ENCODE measurements at regions not wholly inside any gene's neighbourhood (a gene's known extent, or its start where the extent isn't known, plus 50 kb on each side); places are given as distances from the start of the nearest gene placed in this dataset.

DNA sequence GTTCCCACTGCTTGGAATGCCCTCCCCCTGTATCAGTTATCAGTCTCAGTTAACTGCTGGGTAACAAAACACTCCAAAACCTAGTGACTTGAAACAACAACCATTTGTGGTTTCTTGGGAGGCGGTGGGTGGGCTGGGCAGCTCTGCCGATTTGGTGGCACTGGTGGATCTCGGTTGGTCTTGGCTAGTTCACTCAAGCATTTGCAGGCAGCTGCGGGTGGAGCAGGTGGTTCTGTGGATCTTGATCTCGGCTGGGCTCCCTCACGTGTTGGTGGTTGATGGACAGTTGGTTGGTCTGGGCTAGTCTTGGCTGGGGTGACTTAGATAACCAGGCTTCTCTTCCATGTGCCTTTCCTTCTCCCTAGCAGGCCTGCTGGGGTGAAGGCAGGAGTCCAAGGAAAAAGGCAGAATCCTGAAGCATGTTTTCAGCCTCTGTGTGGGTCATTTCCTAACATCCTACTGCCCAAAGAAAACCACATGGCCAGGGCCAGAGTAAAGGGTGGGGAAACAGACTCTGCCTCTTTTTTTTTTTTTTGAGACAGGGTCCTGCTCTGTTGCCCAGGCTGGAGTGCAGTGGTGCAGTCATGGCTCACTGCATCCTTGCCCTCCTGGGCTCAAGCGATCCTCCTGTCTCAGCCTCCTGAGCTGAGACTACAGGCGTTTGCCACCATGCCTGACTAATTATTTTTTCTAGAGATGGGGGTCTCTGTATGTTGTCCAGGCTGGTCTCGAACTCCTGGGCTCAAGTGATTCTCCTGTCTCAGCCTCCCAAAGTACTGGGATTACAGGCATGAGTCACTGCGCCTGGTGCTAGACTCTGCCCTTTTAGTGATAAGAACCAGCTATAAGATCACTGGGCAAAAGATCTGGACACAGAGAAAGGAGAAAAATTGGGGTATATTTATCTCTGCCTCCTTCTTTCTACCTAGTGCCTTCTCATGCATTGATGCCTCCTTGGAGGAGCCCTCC, 183.7 kb downstream of the RGS3 start:
- no peak for DNase-seq

DNA sequence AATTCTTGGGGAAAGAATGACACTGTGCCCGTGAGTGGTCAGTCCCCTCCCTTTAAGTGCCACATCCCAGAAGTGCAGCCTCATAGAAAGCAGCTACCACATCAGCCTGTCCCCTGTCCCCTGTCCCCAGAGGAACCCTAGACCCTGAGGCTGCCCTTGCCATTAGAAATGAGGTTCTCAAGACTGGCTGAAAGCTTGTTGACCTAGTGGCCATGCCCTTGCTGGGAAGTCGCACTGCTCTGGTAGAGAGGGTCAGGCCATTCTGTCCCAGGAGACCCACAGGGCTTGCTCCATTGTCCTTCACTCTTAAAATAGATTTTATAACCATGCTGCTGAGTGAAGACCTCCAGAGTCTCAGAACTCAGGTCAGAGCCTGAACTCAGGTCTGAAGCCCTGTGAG, 184.5 kb downstream of the RGS3 start:
- no peak for DNase-seq

DNA sequence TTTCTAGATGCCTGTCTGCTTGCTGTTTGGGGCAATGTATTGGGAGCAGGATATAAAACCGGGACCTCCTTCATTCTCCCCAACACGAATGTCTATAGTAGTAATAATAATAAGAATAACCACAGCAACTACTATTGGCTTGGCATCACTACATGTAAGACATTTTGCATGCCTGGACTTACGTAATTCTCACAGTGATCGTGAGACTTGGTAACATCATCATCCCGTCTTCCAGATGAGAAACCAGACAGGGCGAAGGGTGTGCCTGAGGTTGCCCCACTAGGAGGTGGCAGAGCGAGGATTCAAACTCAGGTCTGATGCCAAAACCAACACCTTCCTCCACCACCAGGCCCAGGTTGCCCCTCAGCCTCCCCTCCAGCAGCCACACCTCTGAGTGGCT, 185.1 kb downstream of the RGS3 start:
- DNase-seq: no peak

DNA sequence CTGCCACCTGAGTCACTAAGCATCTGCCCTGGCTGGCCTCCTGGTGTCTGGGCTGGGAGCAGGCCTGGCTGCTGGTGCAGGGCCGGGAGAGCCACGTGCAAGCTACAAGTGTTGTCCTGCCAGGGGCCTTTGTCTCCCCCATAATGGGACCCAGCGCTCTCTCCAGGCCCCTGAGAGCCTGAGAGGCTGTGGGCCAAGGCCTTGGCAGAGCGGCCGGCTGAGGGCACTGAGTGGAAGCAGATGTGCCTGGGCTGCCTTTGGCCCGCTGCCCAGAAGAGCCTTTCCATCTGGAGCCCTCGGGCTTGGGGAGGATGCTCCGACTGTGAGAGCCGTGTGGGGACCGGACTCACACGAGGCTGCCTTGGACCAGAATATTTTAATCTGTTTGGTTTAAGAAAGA, 185.5 kb downstream of the RGS3 start:
- no peak for DNase-seq

DNA sequence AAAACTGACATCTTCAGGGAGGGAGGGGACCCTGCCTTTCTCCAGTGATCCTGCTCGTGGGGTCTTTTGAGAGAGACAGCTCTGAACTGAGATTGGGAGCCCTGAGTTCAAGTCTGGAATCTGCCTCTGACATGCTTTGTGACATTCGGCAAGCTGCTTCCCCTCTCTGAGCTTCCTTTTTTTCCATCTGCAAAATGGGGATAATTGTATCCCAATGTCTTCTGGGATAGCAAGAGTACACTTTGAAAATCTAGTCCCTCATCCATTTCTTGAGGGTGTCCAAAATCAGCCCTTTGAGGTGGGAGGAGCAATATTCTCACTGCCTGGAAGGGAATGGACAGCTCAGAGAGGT, 186.3 kb downstream of the RGS3 start:
- no peak for DNase-seq

DNA sequence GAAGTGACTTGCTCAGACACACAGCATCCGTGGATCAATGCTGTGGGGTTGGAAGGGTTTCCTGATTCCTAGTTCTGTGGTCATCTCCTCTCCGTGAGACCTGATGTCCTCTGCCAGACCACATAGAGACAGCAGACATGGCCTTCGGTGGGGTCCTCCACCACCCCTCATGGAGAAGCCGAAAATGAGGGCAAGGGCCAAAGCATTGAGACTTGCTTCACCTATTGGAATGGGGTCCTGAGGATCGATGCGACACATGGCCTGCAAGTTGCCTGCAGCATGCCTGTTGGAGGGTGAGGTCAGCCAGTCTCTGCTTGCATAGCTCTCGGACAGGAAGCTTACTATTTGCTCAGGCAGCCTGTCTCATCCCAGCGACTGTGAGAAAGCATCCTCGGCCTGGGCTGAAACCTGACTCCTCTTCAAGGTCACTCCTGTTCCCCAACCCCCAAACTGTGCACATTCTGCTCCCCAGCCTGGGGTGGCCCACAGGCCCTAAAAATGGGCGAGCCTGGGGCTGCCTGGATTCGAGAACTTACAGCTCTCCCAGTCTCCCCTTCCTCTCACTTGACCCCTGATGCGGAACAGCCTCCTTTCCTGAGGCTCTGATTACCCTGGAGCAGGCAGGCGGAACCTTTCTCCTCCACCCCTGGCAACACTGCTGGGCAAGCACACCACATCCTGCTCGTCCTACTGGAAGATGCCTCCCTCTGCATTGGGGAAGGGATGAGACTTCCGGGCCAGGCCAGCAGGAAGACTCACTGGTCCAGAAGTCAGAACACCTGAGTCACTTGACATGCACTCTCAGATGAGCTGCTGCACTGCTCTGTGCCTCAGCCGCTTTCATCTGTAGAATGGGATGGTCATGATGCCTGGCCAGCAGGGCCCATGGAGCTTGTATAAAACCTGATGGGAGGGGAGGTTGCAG, 186.9 kb downstream of the RGS3 start:
- no peak for DNase-seq

DNA sequence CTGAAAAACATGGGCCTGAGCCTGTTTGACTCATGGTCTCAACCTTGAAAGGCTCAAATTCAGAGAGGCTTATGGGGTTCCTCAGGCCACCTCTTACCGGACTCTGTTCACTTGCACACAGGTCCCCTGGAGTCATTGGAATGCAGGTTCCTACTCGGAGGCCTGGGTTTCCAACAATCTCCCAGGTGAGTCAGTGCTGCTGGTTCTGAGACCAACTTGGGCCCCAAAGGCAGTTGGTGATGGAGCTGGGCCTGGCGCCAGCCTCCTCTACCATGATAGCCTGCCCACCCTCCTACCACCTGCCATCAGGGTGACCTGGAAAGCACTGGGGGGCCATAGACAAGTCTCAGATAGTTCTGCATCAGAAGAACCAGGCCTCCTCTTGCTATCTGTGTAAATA, 188.4 kb downstream of the RGS3 start:
- no peak for DNase-seq

DNA sequence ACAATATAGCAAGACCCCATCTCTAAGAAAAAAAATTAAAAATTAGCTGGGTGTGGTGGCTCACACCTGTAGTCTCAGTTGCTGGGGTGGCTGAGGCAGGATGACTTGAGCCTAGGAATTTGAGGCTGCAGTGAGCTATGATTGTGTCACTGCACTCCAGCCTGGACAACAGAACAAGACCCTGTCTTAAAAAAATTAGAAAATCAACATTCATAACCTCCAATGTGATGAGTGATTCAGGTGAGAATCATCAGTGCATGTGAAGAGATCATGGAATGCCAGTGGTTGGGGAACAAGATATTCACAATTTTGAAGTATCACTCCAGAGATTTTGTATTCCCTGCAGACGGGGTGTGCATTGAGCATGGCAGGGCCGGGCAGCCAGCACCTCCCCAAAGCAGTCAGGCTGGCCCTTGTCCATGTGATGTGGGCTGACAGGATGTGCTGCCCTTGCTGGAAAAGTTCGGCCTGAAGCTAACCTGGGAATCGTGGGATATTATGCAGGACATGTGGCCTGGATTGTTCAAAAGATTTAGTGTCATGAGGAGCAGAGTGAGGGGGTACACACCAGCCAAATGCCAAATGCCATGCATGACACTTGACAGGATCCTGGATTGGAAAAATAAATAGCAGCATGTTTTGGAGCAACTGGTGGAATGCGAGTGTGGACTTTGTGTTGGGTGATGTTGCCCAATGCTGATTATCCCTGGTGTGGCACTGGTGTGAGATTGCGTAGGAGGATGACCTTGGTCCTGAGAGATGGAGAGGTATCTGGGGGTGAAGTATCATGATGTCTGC, 189.0 kb downstream of the RGS3 start:
- no peak for DNase-seq

DNA sequence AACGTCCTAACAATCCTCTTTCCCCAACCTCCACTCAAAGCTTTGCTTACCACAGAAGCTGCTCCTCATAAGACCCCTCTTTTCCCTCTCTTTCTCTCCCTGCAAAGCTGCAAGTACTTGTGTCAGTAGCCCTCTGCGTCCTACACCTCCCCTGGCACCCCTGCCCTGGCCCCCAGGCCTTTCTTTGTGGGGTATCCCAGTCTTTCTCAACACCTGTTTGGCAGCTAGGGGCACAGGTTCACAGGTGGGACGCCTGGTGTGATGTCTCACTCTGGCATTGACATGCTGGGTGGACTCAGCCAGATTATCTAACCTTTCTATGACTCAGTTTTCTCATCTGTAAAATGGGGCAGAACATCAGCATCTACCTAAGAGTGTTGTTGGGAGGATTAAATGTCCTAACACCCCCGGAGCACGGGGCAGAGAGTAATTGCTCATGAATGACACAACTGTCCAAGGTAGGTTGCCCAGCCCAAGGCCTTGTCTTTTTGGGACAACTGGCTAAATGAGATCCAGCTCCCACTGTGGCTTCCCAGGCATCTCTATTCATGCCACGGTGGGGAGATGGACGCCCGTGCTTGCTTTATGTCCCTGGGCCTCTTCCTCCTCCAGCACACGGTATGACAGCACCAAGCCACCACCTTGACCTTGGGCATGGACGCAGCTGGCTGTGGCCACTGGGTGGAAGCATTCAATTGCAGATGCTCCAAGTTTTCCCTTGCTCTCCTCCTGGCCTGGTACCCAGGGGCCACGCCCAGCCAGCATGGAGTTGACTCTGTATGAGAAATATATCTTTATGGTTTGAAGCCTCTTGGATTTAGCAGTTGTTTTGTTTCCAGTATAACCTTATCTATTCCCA, 190.4 kb downstream of the RGS3 start:
- no peak for DNase-seq

DNA sequence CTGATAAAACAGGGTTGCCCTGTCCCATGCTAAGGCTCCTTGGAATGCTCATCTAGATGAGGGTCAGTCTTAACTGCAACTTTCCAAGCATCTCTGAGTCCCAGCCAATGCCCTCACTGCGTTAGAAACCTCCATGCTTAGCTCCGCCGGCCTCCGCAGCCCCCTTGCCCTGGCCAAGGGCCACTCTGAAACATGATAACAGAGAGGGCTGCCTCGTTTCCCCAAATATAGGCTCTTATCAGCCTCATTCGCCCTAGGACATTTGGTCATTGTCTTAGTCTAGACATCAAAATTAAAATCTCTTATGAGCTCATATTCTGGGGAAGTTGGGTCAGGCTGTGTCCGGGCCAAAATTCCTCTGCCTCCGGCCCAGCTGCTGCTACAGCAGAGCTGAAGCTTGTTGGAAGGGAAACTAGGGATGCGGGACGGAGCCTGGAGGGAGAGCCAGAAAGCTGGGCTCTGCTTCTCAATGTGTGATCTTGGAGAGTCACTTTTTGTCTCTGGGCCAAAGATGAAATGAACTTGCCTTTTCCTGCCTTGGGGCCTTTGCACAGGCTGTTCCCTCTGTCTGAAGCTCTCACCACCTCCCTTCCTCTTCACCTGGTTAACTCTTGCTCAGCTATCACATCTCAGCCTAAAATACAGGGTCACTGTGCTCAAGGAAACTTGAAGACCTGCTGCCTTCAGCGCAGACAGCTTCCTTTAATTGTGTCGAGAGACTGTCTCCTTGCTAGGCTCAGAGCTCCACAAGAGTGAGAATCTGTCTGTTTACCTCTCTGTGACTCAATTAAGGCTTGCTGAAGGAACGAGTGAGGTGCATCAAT, 191.3 kb downstream of the RGS3 start:
- no peak for DNase-seq

DNA sequence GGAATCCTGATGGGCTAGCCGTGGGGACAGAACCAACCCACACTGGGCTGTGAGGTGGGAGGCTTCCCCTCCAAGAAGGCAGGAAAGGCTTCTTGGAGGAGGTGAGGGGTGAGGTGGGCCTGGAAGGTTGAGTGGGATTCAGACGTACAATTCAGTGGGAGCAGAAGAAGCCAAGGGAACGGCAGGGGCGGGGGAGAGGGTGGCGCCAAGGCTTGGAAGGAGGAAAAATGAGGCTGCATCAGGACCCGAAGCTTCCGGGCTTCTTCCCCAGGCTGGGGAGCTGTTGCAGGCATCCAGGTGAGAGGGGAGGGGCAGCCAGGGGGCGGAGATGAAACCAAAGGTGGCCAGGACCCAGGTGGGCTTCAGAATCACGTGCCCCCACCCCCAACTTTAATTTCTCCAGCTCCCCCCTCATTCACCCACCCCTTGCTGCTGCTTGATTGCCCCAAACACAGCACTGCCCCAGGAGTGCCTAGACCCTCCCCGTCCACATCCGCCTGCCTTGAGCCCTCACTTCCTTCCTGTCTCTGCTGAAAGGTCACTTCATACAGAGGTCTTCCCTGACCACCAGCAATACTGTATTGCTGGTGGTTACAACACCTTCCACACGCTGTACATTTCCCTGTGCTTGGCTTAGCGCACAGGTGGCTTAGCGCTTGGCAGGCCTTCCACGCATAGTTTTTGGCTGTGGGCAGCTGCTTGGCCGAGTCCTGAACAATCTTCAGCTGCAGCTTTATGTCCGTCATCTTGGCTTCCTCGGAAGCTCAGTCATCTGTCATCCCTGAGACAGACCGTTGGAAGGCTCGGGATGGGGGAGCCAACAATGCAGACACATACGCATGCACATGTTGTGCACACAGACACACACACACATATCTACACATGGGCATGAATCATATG, 193.5 kb downstream of the RGS3 start:
- DNase-seq: no peak

DNA sequence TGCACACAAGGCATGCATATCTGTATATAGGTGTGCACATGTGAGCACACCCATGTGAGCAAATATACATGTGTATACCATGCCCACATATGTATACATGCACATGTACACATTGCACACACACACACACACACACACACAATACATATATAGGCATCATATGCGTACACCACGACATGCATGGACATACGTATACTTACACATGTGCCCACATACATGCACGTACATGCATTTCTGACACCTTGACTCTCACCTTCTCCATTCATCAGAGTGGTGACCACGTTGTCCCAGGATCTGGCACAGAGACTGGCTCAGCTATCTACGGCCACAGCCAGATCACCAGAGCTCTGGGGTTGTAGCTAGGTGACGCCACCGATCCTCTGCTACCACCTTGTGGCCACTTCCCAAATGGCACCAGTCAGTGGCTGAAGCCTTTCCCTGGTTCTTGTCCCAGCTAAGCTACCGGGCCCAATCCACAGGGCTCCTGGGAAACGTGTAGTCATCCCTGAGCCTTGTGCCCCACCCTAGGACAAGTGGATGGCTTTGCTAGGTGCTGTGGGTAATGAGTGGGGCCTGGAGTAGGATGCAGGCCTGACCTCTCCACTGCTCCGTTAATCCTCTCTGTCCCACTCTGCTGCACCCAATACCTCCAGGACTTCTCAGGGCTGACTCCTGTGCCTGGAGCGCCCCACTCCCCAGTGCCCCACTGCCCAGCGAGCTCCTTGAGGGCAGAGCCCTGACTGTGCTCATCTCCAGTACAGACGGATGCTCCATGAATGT, 194.4 kb downstream of the RGS3 start:
- peak; percentile 77 to 78 for DNase-seq

DNA sequence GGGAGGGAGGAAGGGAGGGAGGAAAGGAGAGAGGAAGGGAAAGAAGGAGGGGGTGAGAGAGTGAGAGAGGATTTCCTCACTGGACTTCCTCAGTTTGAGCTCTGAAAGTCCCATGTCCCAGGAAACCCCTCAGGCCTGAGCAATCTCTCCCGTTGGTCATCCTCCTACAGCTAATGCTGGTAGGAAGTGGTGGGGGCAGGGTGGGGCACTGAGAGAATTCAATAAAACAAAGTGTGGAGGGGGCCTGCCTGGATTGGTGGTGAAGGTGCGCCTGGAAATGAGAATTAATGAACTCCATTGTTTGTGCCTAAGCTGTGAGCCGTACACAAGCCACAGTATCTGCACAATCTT, 195.0 kb downstream of the RGS3 start:
- no peak for DNase-seq

DNA sequence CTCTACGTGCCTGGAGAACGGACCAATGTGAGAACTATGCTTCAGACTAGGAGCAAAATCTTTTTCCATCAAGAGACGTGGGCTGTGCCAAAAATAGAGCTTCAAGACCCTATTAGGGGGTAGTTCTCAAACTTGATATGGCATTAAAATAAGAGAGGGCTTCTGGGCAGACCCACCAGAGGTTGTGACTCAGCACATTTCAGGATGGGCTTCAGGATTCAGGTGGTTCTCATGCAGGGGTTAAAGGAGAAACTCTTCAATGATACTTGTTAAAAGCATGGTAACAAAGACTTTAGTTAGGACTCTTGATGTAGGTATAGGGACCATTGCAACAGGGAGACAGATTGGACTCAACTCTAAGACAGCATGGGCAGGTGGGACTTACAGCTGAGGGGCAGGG, 195.5 kb downstream of the RGS3 start:
- no peak for DNase-seq

DNA sequence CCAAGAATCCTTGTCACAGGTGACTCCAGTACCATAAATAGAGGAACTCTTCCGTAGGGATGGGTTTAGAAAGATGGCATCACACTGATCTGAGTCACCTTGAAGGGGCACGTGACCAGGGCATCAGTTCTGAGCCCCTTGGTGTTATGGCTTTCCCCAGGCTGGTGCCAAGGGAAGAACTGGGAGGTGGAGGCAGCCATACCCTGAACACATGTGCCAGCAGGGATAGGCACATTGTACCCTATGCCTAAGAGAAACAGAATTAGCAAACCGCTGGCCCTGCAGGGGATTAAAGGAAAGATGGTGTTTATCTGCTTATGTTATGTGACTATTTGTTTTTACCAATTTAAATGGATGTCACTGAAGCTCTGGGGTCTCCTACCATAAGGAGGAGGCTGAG, 196.2 kb downstream of the RGS3 start:
- no peak for DNase-seq

DNA sequence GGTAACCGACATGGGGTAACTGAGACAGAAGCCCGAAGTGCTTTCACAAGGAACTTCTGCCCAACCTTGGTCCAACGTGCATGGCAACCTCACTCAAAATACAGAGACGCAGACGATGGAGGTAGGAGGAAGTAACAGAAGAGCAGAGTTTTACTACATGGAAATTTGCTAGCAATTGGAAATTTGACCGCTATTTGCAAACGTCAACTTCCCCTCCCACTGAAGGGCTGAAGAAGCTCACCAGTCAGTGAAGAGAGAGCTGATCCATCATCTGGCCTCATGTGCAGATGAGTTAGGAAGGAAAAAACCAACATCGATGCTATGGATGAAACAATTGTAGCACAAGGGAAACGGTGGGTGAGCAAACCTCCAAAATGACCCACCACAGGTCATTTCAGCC, 196.7 kb downstream of the RGS3 start:
- no peak for DNase-seq

DNA sequence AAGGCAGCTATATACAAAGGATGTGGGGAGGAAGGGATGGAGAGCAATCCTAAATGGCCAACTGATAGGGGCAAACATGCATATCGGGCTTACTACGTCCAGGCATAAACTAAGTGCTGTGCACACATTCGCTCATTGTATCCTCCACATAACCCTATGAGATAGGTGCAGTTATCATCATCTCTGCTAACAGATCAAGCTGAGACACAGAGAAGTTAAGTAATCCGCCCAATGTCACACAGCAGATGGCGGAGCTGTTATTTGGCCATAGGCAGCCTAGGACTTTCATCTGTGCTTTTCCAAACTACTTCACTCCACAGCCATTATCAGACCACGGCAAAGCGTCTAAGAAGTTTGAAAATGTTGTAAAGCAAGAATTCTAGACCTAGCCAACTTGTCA, 197.5 kb downstream of the RGS3 start:
- DNase-seq: no peak

DNA sequence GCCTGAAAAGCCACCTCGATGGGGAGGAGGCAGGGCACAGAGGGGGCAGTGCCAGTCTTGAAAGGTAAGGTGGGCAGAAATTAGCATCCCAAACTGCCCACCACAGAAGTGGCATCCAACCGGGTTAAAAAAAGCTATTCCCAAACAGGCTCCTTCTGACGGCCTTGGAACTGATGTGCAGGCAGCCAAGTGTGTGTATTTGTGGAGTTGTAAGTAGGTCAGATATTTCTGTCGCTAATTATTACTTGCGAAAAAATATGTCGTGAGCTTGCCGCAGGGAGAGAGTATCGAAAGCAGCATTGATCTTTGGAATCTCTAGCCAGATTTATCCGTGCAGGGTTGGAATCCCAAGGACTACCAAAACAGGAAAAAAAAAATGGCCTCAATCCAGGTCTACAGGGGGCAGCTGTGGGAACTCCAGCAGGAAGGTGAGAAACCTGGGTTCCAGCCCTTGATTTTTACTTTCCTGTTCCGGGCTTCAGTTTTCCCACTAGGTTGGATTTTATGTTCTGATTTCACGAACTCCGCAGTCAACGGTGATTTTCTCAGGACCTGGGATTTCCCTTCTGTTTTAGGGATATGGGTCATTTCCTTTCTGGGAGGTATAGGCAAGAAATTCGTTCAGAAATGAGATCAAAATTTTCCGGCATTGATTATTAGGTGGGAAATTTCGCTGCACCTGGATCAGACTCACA, 200.8 kb downstream of the RGS3 start:
- DNase-seq: no peak

DNA sequence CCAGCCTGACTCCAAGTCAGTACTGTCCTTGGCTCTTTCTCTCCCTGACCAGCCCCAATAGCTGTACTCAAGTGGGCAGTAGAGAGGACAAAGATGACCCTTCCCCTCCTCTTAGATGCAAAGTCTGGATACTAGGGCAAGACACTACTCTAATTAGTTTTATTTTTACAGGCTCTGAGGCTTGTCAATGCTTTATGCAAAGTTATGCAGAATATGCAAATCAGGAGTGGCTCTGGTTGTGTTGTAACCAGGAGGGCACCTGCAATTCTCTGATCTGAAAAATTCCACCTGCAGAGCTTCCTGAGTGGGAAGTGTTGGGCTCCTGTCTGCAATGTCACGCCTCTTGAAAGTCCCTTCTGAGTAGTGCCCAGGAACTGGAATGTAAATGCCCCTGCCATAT, 201.5 kb downstream of the RGS3 start:
- DNase-seq: no peak
